Lung (tissue), 11 donors: ENCODE measurements at regions not wholly inside any gene's neighbourhood (a gene's known extent, or its start where the extent isn't known, plus 50 kb on each side); places are given as distances from the start of the nearest gene placed in this dataset.

Experiments used
- ATAC-seq: fragments of 200-7000 bp; cut with Tn5 transposase; one replicate; pipeline ENCODE4 v1.9.1; 2020; ENCODE audit warnings: moderate number of reproducible peaks; ENCODE audit not compliant: insufficient read depth, low FRiP score
- DNase-seq, 3 donors: peaks; one replicate each; pipeline ENCODE4 v3.0.0-alpha.2; 2013 to 2017
- H3K27ac ChIP-seq, 2 donors: one replicate each; pipeline ENCODE4 v1.5.1; 2013; ENCODE audit warnings: mild to moderate bottlenecking in 2 of 2, moderate library complexity in 2 of 2, control low read depth in 1 of 2, inconsistent platforms in 1 of 2, low read depth in 1 of 2, low read length in 1 of 2
- H3K27me3 ChIP-seq, 3 donors: one replicate each; pipeline ENCODE4 v1.5.1; 2013; ENCODE audit warnings: low read length in 2 of 3; ENCODE audit not compliant: control insufficient read depth in 3 of 3, insufficient read depth in 3 of 3
- H3K36me3 ChIP-seq, 4 donors: one replicate each; pipeline ENCODE4 v1.5.1; 2013; ENCODE audit warnings: low read length in 4 of 4, mild to moderate bottlenecking in 1 of 4, moderate library complexity in 1 of 4; ENCODE audit not compliant: control insufficient read depth in 4 of 4, insufficient read depth in 4 of 4
- H3K4me1 ChIP-seq, 5 donors: one replicate each; pipeline ENCODE4 v1.5.1; 2013; ENCODE audit warnings: low read length in 5 of 5, mild to moderate bottlenecking in 2 of 5, moderate library complexity in 1 of 5; ENCODE audit not compliant: control insufficient read depth in 5 of 5, insufficient read depth in 5 of 5
- H3K4me3 ChIP-seq: one replicate; pipeline ENCODE4 v1.5.1; 2013; ENCODE audit warnings: mild to moderate bottlenecking, control low read depth, moderate library complexity
- H3K9ac ChIP-seq, 2 donors: one replicate each; pipeline ENCODE4 v1.5.1; 2013; ENCODE audit warnings: low read length in 2 of 2, control low read depth in 1 of 2; ENCODE audit not compliant: insufficient read depth in 1 of 2
- H3K9me3 ChIP-seq, 4 donors: one replicate each; pipeline ENCODE4 v1.5.1; 2013; ENCODE audit warnings: low read length in 3 of 4, mild to moderate bottlenecking in 1 of 4, moderate library complexity in 1 of 4; ENCODE audit not compliant: control insufficient read depth in 4 of 4, insufficient read depth in 3 of 4
- CTCF ChIP-seq: IDR thresholded peaks from 2 replicates; pipeline ENCODE4 v1.5.1; 2012; ENCODE audit warnings: mild to moderate bottlenecking; ENCODE audit errors: control extremely low read depth, extremely low read depth
- WGBS, 2 donors: extraction: QIAGEN DNeasy Blood & Tissue Kit; methylation state at CpG; one replicate each; pipeline ENCODE4 v1.1.7; 2013; 5-methylcytosine and 5-hydroxymethylcytosine counted together
- donor health status: control.
- donor health status: control.
- donor health status: Bipolar disorder and iron deficiency.
- donor health status: healthy.
- donor health status: DM: yes; HTN: yes; CAD: no.

- Histone ChIP-seq H3K4me1 (no peaks in the 10 kb centered on the region), H3K9me3 (no peaks in the 10 kb centered on the region), H3K36me3 (no peaks in the 10 kb centered on the region), H3K4me3 (no peak overlapping the region), H3K9ac (no peak overlapping the region), H3K27ac (no peak overlapping the region), H3K27me3 (no peaks in the 10 kb centered on the region)
- WGBS, 2 donors: 77 to 94% methylated on average over 3 of the region's 3 CpGs
- ATAC-seq (no peak), DNase-seq (no peak)
- no peak for TF ChIP-seq CTCF
Measured at GRCh38 chr5:155508673-155509072, 495.1 kb downstream of the KIF4B start.

DNA sequence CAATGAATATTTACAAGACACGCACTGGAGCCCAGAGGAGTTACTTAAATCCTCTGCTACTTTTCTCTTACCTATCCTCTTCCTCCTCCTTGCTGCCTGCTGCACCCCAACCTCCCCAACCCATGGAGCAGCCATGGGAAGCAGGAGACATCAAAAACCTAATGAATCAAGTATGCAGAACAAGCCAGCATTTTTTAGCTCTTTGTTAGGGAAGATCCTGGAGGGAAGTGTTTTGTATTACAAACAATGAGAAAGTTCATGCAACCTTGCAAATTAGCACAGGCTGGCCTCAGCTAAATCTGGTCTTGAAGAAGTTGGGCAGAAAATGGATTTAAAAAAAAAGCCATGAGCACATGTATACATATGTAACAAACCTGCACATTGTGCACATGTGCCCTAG lies 498.8 kb downstream of the KIF4B start:
- H3K27ac ChIP-seq: no peak overlapping the region
- 50 to 78% methylated on average over 1 of the region's 1 CpG for WGBS, 2 donors
- H3K9ac ChIP-seq: no peak overlapping the region
- no peak for TF ChIP-seq CTCF
- no peaks in the 10 kb centered on the region for H3K36me3 ChIP-seq
- H3K9me3 ChIP-seq: peaks cover 0 to 4% (median 0%) of the 10 kb centered on the region in 4 donors
- no peak for DNase-seq
- H3K4me3 ChIP-seq: no peak overlapping the region
- H3K4me1 ChIP-seq: no peaks in the 10 kb centered on the region
- no peak for ATAC-seq
- H3K27me3 ChIP-seq: no peaks in the 10 kb centered on the region

GRCh38 chr5:155514105-155514563 lies 500.6 kb downstream of the KIF4B start:
- Histone ChIP-seq H3K9me3 (peaks cover 0 to 4% (median 0%) of the 10 kb centered on the region in 4 donors), H3K36me3 (no peaks in the 10 kb centered on the region), H3K27me3 (no peaks in the 10 kb centered on the region), H3K4me1 (no peaks in the 10 kb centered on the region), H3K27ac (no peak overlapping the region), H3K9ac (no peak overlapping the region), H3K4me3 (no peak overlapping the region)
- 87 to 95% methylated on average over 2 of the region's 2 CpGs for WGBS, 2 donors
- no peak for ATAC-seq
- DNase-seq: no peak
- TF ChIP-seq CTCF: no peak

- H3K36me3 ChIP-seq: no peaks in the 10 kb centered on the region
- peaks cover 0 to 2% (median 0%) of the 10 kb centered on the region in 4 donors for H3K9me3 ChIP-seq
- DNase-seq (peak in 1 of 3 donors; percentile 4), ATAC-seq (no peak)
- no peaks in the 10 kb centered on the region for H3K27me3 ChIP-seq
- H3K4me1 ChIP-seq: no peaks in the 10 kb centered on the region
- no peak overlapping the region for H3K27ac ChIP-seq
- 66 to 84% methylated on average over 1 of the region's 1 CpG for WGBS, 2 donors
- no peak for TF ChIP-seq CTCF
- H3K4me3 ChIP-seq: no peak overlapping the region
- no peak overlapping the region for H3K9ac ChIP-seq
Measured at GRCh38 chr5:155522540-155522939, 509.0 kb downstream of the KIF4B start.
